ENCODE measurements at regions not wholly inside any gene's neighbourhood (a gene's known extent, or its start where the extent isn't known, plus 50 kb on each side); places are given as distances from the start of the nearest gene placed in this dataset.

DNA sequence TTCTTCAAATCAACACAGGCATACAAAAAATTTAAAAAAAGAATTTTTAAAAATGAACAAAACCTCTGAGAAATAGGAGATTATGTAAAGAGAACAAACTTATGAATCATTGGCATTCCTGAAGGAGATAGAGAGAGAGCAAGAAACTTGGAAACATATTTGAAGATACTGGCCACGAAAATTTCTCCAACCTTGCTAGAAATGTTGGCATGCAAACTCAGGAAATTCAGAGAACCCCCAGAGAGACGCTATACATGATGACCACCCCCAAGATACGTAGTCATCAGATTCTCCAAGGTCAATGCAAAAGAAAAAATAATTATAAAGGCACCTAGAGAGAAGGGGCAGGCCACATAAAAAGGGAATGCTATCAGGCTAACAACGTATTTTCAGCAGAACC is 472.5 kb downstream of the MTRR start:
- TF ChIP-seq, protein P1, sequence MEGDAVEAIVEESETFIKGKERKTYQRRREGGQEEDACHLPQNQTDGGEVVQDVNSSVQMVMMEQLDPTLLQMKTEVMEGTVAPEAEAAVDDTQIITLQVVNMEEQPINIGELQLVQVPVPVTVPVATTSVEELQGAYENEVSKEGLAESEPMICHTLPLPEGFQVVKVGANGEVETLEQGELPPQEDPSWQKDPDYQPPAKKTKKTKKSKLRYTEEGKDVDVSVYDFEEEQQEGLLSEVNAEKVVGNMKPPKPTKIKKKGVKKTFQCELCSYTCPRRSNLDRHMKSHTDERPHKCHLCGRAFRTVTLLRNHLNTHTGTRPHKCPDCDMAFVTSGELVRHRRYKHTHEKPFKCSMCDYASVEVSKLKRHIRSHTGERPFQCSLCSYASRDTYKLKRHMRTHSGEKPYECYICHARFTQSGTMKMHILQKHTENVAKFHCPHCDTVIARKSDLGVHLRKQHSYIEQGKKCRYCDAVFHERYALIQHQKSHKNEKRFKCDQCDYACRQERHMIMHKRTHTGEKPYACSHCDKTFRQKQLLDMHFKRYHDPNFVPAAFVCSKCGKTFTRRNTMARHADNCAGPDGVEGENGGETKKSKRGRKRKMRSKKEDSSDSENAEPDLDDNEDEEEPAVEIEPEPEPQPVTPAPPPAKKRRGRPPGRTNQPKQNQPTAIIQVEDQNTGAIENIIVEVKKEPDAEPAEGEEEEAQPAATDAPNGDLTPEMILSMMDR (IDR thresholded peaks at IDR 0.05), result no peak
- TF ChIP-seq POLR2A (IDR thresholded peaks at IDR 0.05), result no peak

All from lower leg skin (tissue), 3 donors.